Mesenchymal stem cell (in vitro differentiated cells and primary cell): ENCODE measurements at regions not wholly inside any gene's neighbourhood (a gene's known extent, or its start where the extent isn't known, plus 50 kb on each side); places are given as distances from the start of the nearest gene placed in this dataset.
A peak's percentile ranks its signal among the peaks of the same experiment; 100 is the strongest.

Experiments
- DNase-seq: peaks from one replicate; pipeline ENCODE4 v3.0.0-alpha.2; 2013
- H2AFZ ChIP-seq: one replicate; pipeline ENCODE4 v1.6.1; 2013; ENCODE audit warnings: low read depth, mild to moderate bottlenecking, control low read depth, inconsistent platforms, low read length, moderate library complexity
- H2AK5ac ChIP-seq: 2 replicates; pipeline ENCODE4 v1.6.1; 2013; ENCODE audit warnings: low read length, moderate library complexity, mild to moderate bottlenecking, inconsistent platforms; ENCODE audit not compliant: severe bottlenecking
- H2BK120ac ChIP-seq: one replicate; pipeline ENCODE4 v1.6.1; 2013; ENCODE audit warnings: low read depth, mild to moderate bottlenecking, inconsistent platforms, low read length, moderate library complexity
- H2BK12ac ChIP-seq, 2 experiments: one replicate each; pipeline ENCODE4 v1.6.1; 2013; ENCODE audit warnings: inconsistent platforms in 2 of 2, low read length in 2 of 2, mild to moderate bottlenecking in 2 of 2, moderate library complexity in 2 of 2, control low read depth in 1 of 2
- H2BK15ac ChIP-seq: one replicate; pipeline ENCODE4 v1.6.1; 2013; ENCODE audit warnings: mild to moderate bottlenecking, low read depth, inconsistent platforms; ENCODE audit not compliant: poor library complexity, severe bottlenecking
- H2BK5ac ChIP-seq: 2 replicates; pipeline ENCODE4 v1.6.1; 2013; ENCODE audit warnings: low read depth, mild to moderate bottlenecking, low read length, control low read depth, inconsistent platforms; ENCODE audit not compliant: poor library complexity, severe bottlenecking
- H3K14ac ChIP-seq, 2 experiments: one replicate each; pipeline ENCODE4 v1.6.1; 2013; ENCODE audit warnings: inconsistent platforms in 2 of 2, low read length in 2 of 2, control low read depth in 1 of 2, mild to moderate bottlenecking in 1 of 2, moderate library complexity in 1 of 2
- H3K18ac ChIP-seq, 2 experiments: one replicate each; pipeline ENCODE4 v1.6.1; 2013; ENCODE audit warnings: inconsistent platforms in 2 of 2, low read length in 2 of 2, control low read depth in 1 of 2, low read depth in 1 of 2, mild to moderate bottlenecking in 1 of 2
- H3K23ac ChIP-seq, 2 experiments: one replicate each; pipeline ENCODE4 v1.6.1; 2013; ENCODE audit warnings: inconsistent platforms in 2 of 2, low read length in 2 of 2, mild to moderate bottlenecking in 2 of 2, moderate library complexity in 2 of 2, control low read depth in 1 of 2
- H3K27ac ChIP-seq: 2 replicates; pipeline ENCODE4 v1.5.1; 2013; ENCODE audit warnings: mild to moderate bottlenecking, moderate library complexity, low read length, control low read depth, inconsistent platforms; ENCODE audit not compliant: poor library complexity, severe bottlenecking
- H3K27me3 ChIP-seq, 2 experiments: 2 replicates each; pipeline versions ENCODE4 v1.6.1 to v1.7.0; 2013; ENCODE audit warnings: low read length in 2 of 2, mild to moderate bottlenecking in 2 of 2, moderate library complexity in 2 of 2, control low read depth in 1 of 2, inconsistent platforms in 1 of 2; ENCODE audit not compliant: control insufficient read depth in 1 of 2, insufficient read depth in 1 of 2
- H3K36me3 ChIP-seq, 2 experiments: 2 replicates each; pipeline versions ENCODE4 v1.6.1 to v1.7.0; 2013; ENCODE audit warnings: low read length in 2 of 2, control low read depth in 1 of 2, inconsistent platforms in 1 of 2, low read depth in 1 of 2, mild to moderate bottlenecking in 1 of 2; ENCODE audit not compliant: insufficient read depth in 2 of 2, control insufficient read depth in 1 of 2
- H3K4ac ChIP-seq, 2 experiments: one replicate each; pipeline ENCODE4 v1.6.1; 2013; ENCODE audit warnings: inconsistent platforms in 2 of 2, low read length in 2 of 2, mild to moderate bottlenecking in 2 of 2, moderate library complexity in 2 of 2, control low read depth in 1 of 2, low read depth in 1 of 2
- H3K4me1 ChIP-seq: 2 replicates; pipeline ENCODE4 v1.6.1; 2013; ENCODE audit warnings: low read depth, low read length, control low read depth; ENCODE audit not compliant: control insufficient read depth, insufficient read depth
- H3K4me2 ChIP-seq: 2 replicates; pipeline ENCODE4 v1.6.1; 2013; ENCODE audit warnings: low read length, mild to moderate bottlenecking, inconsistent platforms; ENCODE audit not compliant: poor library complexity, severe bottlenecking
- H3K4me3 ChIP-seq, 2 experiments: 2 replicates each; pipeline versions ENCODE4 v1.5.1 to v1.7.0; 2013; ENCODE audit warnings: low read length in 2 of 2, mild to moderate bottlenecking in 2 of 2, control low read depth in 1 of 2, low read depth in 1 of 2; ENCODE audit not compliant: insufficient read depth in 1 of 2
- H3K79me1 ChIP-seq: replicated peaks from 2 replicates; pipeline ENCODE4 v1.6.1; 2013; ENCODE audit warnings: mild to moderate bottlenecking, control low read depth, low read length, inconsistent platforms; ENCODE audit not compliant: poor library complexity, severe bottlenecking
- H3K9ac ChIP-seq: 2 replicates; pipeline ENCODE4 v1.7.0; 2013; ENCODE audit warnings: mild to moderate bottlenecking, low read length, moderate library complexity
- H3K9me3 ChIP-seq: 2 replicates; pipeline ENCODE4 v1.7.0; 2013; ENCODE audit warnings: mild to moderate bottlenecking, low read length; ENCODE audit not compliant: control insufficient read depth
- H4K8ac ChIP-seq: one replicate; pipeline ENCODE4 v1.6.1; 2013; ENCODE audit warnings: inconsistent platforms, mild to moderate bottlenecking, low read length, moderate library complexity
- H4K91ac ChIP-seq: one replicate; pipeline ENCODE4 v1.6.1; 2013; ENCODE audit warnings: mild to moderate bottlenecking, low read length, inconsistent platforms
- WGBS: methylation state at CpG from one replicate; pipeline ENCODE4 v1.1.7; 2013; ENCODE audit warnings: mixed read lengths; 5-methylcytosine and 5-hydroxymethylcytosine counted together

DNA sequence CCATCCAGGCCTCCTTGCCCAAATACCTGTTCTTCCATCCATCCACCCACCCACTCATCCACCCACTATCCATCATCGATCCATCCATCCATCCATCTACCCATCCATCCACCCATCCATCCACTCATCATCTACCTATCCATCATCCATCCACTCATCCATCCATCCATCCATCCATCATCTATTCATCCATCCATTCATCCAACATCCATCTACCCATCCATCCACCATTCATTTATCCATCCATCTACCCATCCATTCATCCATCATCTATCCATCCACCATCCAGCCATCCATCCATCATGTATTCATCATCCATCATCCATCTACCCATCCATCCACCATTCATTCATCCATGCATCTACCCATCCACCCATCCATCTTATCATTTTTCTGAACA, 413.2 kb downstream of the CTTN start:
- Histone ChIP-seq H3K23ac (no peak overlapping the region), H2BK120ac (no peak overlapping the region), H3K4me3 (no peak overlapping the region), H4K8ac (no peak overlapping the region), H3K4me2 (no peak overlapping the region), H3K27me3 (no peaks in the 10 kb centered on the region), H2AK5ac (no peak overlapping the region), H3K4me1 (peaks cover 3% of the 10 kb centered on the region), H3K14ac (no peak overlapping the region), H3K18ac (no peak overlapping the region), H2AFZ (no peak overlapping the region), H3K27ac (no peak overlapping the region), H2BK5ac (no peak overlapping the region), H4K91ac (no peak overlapping the region), H3K9ac (no peak overlapping the region), H2BK12ac (no peak overlapping the region), H3K4ac (no peak overlapping the region), H3K79me1 (no peaks in the 10 kb centered on the region), H3K36me3 (peaks cover 0 to 11% of the 10 kb centered on the region in 2 experiments), H2BK15ac (no peak overlapping the region), H3K9me3 (no peaks in the 10 kb centered on the region)
- WGBS = 86% methylated on average over 1 of the region's 1 CpG
- no peak for DNase-seq

DNA sequence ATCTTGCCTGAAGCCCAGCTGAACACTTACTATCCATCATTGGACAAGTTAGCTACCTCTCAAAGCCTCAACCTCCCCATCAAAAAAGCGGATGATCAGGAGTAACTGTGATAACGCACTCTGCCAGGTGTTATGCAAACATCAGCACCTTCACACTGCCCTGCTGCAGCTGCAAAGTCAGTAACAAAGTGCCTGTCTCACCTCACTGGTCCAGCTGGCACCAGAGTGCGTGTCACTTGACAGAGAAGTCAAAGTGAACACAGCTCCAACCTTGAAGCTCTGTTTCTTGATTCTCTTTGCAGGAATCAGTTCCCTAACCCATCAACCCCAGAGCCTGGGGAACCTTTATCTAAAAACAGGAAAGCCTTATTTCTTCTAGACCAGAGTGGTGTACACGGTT, 413.6 kb downstream of the CTTN start:
- Histone ChIP-seq H3K4me3 (no peak overlapping the region), H2BK5ac (no peak overlapping the region), H3K27ac (no peak overlapping the region), H2BK120ac (no peak overlapping the region), H4K91ac (no peak overlapping the region), H3K23ac (no peak overlapping the region), H3K9ac (no peak overlapping the region), H3K4me2 (no peak overlapping the region), H3K14ac (no peak overlapping the region), H3K9me3 (no peaks in the 10 kb centered on the region), H3K18ac (no peak overlapping the region), H3K36me3 (peaks cover 0 to 7% of the 10 kb centered on the region in 2 experiments), H2BK15ac (no peak overlapping the region), H3K27me3 (no peaks in the 10 kb centered on the region), H3K79me1 (no peaks in the 10 kb centered on the region), H3K4ac (no peak overlapping the region), H2BK12ac (no peak overlapping the region), H2AK5ac (no peak overlapping the region), H4K8ac (no peak overlapping the region), H3K4me1 (peaks cover 3% of the 10 kb centered on the region), H2AFZ (no peak overlapping the region)
- 80% methylated on average over 4 of the region's 4 CpGs for WGBS
- no peak for DNase-seq

GRCh38 chr11:70812472-70812871, 414.1 kb downstream of the CTTN start:
- Histone ChIP-seq H2AK5ac (no peak overlapping the region), H3K14ac (no peak overlapping the region)

DNA sequence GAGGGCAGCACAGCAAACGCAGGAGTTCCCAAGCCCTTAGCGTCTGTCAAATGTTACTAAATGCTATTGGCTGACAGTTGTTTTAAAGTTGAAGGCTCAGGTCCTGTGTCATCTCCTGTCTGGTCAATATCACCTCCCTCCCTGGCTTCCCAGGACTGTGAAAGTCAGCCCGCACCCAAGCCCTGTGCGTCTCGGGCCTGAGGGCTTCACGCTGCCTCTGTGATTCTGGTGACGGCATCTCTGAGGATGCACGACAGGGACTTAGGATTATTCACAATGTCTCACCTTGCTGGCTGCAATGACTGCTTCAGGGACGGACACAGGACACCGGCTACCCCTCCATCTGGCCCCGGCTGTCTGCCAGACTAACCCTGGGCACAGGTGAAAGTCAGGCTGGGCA, 415.3 kb downstream of the CTTN start:
- H2BK15ac ChIP-seq = no peak overlapping the region

More at GRCh38 chr11:70812472-70812871, 414.1 kb downstream of the CTTN start:
- Histone ChIP-seq H2BK15ac (no peak overlapping the region), H3K36me3 (peaks cover 0 to 6% of the 10 kb centered on the region in 2 experiments), H3K9ac (no peak overlapping the region), H3K27me3 (no peaks in the 10 kb centered on the region), H4K91ac (no peak overlapping the region), H3K27ac (no peak overlapping the region), H3K18ac (no peak overlapping the region), H3K9me3 (no peaks in the 10 kb centered on the region), H2AFZ (no peak overlapping the region), H2BK12ac (no peak overlapping the region), H2BK120ac (no peak overlapping the region), H4K8ac (no peak overlapping the region), H3K4me2 (no peak overlapping the region), H3K4me3 (no peak overlapping the region), H3K79me1 (no peaks in the 10 kb centered on the region), H3K23ac (no peak overlapping the region), H3K4me1 (peaks cover 3% of the 10 kb centered on the region), H2BK5ac (no peak overlapping the region), H3K4ac (no peak overlapping the region)
- 91% methylated on average over 4 of the region's 4 CpGs for WGBS
- no peak for DNase-seq

More for the DNA sequence above, 415.3 kb downstream of the CTTN start:
- Histone ChIP-seq H3K27me3 (no peaks in the 10 kb centered on the region), H3K4me1 (peaks cover 3% of the 10 kb centered on the region), H3K18ac (no peak overlapping the region), H2AK5ac (no peak overlapping the region), H4K91ac (peak overlapping the region; percentile 11), H3K36me3 (peaks cover 0 to 6% of the 10 kb centered on the region in 2 experiments), H2AFZ (no peak overlapping the region), H4K8ac (no peak overlapping the region), H3K4me2 (no peak overlapping the region), H2BK120ac (no peak overlapping the region), H3K4me3 (no peak overlapping the region), H3K14ac (no peak overlapping the region), H3K9ac (no peak overlapping the region), H3K9me3 (no peaks in the 10 kb centered on the region), H2BK5ac (no peak overlapping the region), H3K23ac (no peak overlapping the region), H3K79me1 (no peaks in the 10 kb centered on the region), H2BK12ac (no peak overlapping the region), H3K27ac (no peak overlapping the region), H3K4ac (no peak overlapping the region)
- 92% methylated on average over 11 of the region's 11 CpGs for WGBS
- no peak for DNase-seq
